Neural crest cell (in vitro differentiated cells): ENCODE measurements at regions not wholly inside any gene's neighbourhood (a gene's known extent, or its start where the extent isn't known, plus 50 kb on each side); places are given as distances from the start of the nearest gene placed in this dataset.

Experiments used
- DNase-seq: peaks from one replicate; pipeline ENCODE4 v3.0.0; 2021; ENCODE audit warnings: low read depth, mixed read lengths, low spot score
- H3K27ac Mint-ChIP-seq: one replicate; pipeline ENCODE4 v1.8.0; 2021; ENCODE audit warnings: mild to moderate bottlenecking, mixed read lengths; ENCODE audit not compliant: unreplicated experiment
- H3K27me3 Mint-ChIP-seq: 2 replicates; pipeline ENCODE4 v1.8.0; 2021; ENCODE audit warnings: low read depth, mild to moderate bottlenecking, mixed read lengths
- H3K36me3 Mint-ChIP-seq: 2 replicates; pipeline ENCODE4 v1.8.0; 2021; ENCODE audit warnings: low read depth, mild to moderate bottlenecking, mixed read lengths
- H3K4me1 Mint-ChIP-seq: 2 replicates; pipeline ENCODE4 v1.8.0; 2021; ENCODE audit warnings: mixed read lengths
- H3K4me3 Mint-ChIP-seq: one replicate; pipeline ENCODE4 v1.8.0; 2021; ENCODE audit warnings: mild to moderate bottlenecking, mixed read lengths
- H3K9me3 Mint-ChIP-seq: 2 replicates; pipeline ENCODE4 v1.8.0; 2021; ENCODE audit warnings: mixed read lengths
- CTCF ChIP-seq: fragments of 200-600 bp; sonication (generic); conservative IDR thresholded peaks from 2 replicates; pipeline ENCODE4 v1.5.0; 2021; ENCODE audit warnings: antibody characterized with exemption, mild to moderate bottlenecking

DNA sequence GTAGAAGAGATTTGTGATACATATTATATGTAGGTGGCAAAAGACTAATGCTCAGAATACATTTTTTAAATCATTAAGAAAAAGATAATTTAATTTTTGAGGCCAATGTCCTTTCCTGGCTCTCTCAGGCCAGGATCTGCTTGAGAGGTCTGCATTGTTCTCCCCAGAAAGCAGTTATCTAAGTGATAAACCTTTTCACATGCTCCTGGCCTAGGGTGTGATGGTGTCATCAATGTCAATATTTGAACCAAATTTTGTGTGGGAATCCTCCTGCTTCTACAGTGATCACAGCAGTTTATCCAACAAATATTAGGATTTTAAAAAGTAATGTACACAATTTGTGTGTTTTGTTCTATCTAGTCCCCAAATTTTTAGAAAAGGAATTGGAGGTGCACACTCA lies 166.6 kb downstream of the DIRAS2 start:
- no peak for DNase-seq
- TF ChIP-seq CTCF: no peak
- no peak overlapping the region for H3K27ac Mint-ChIP-seq
- H3K4me3 Mint-ChIP-seq: no peak overlapping the region
- H3K36me3 Mint-ChIP-seq: no peaks in the 10 kb centered on the region
- H3K4me1 Mint-ChIP-seq: no peaks in the 10 kb centered on the region
- H3K27me3 Mint-ChIP-seq: no peaks in the 10 kb centered on the region
- no peaks in the 10 kb centered on the region for H3K9me3 Mint-ChIP-seq

DNA sequence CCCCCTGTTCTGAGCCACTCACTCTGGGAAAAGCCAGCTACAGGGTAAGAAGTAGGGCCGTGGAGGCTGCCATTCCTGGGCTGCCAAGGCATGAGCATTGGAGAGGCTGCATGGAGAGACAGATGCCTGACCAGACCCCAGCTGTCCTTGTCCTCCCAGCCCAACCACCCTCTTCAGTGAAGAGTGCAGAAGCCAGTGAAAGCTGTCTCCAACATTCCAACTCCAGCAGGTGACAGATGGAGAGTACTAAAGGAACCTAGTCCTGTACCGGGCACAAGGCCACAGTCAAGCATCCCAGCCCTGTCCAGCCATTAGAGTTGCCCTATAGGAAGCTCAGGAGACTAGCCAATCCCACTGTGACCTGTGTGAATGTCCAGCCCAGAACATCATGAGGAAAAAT lies 165.1 kb downstream of the DIRAS2 start:
- no peak for TF ChIP-seq CTCF
- no peak overlapping the region for H3K4me3 Mint-ChIP-seq
- no peak for DNase-seq
- no peaks in the 10 kb centered on the region for H3K27me3 Mint-ChIP-seq
- H3K36me3 Mint-ChIP-seq: no peaks in the 10 kb centered on the region
- peak overlapping the region; percentile 30 for H3K27ac Mint-ChIP-seq
- H3K4me1 Mint-ChIP-seq: no peaks in the 10 kb centered on the region
- H3K9me3 Mint-ChIP-seq: no peaks in the 10 kb centered on the region

GRCh38 chr9:90478821-90479220 lies 163.8 kb downstream of the DIRAS2 start:
- no peak overlapping the region for H3K4me3 Mint-ChIP-seq
- H3K27me3 Mint-ChIP-seq: no peaks in the 10 kb centered on the region
- H3K36me3 Mint-ChIP-seq: no peaks in the 10 kb centered on the region
- TF ChIP-seq CTCF: no peak
- DNase-seq: no peak
- H3K27ac Mint-ChIP-seq: no peak overlapping the region
- H3K9me3 Mint-ChIP-seq: no peaks in the 10 kb centered on the region
- no peaks in the 10 kb centered on the region for H3K4me1 Mint-ChIP-seq

- H3K36me3 Mint-ChIP-seq: peaks cover 4% of the 10 kb centered on the region
- H3K4me3 Mint-ChIP-seq: no peak overlapping the region
- no peak overlapping the region for H3K27ac Mint-ChIP-seq
- DNase-seq: no peak
- peaks cover 7% of the 10 kb centered on the region for H3K9me3 Mint-ChIP-seq
- no peak for TF ChIP-seq CTCF
- no peaks in the 10 kb centered on the region for H3K4me1 Mint-ChIP-seq
- H3K27me3 Mint-ChIP-seq: no peaks in the 10 kb centered on the region
Measured at GRCh38 chr9:90485028-90485427, 157.6 kb downstream of the DIRAS2 start.

DNA sequence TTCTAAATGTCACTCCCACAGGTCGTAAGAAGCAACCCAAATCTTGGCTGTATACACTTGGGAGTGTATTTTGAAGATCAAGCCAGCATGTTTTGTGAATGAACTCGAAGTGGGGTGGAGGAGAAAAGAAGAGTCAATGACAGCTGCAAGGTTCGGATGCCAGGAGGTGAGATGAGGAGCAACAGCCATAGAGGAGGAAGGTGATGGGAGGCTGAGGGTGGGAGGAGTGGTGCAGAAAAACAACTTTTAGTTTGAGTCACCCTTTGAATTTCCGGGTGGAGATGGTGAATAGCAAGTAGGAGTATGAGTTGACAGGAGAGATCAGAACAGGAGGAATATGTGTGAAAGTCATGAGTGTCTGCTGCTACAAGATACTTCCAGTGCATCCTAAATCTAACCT lies 153.6 kb downstream of the DIRAS2 start:
- Mint-ChIP-seq H3K9me3 (peaks cover 7% of the 10 kb centered on the region), H3K4me1 (no peaks in the 10 kb centered on the region), H3K27me3 (no peaks in the 10 kb centered on the region), H3K36me3 (peaks cover 4% of the 10 kb centered on the region), H3K4me3 (no peak overlapping the region), H3K27ac (no peak overlapping the region)
- TF ChIP-seq CTCF: no peak
- no peak for DNase-seq

GRCh38 chr9:90499761-90500160 lies 142.9 kb downstream of the DIRAS2 start:
- no peaks in the 10 kb centered on the region for H3K27me3 Mint-ChIP-seq
- H3K9me3 Mint-ChIP-seq: peaks cover 12% of the 10 kb centered on the region
- H3K27ac Mint-ChIP-seq: no peak overlapping the region
- peaks cover 8% of the 10 kb centered on the region for H3K4me1 Mint-ChIP-seq
- no peak for TF ChIP-seq CTCF
- no peaks in the 10 kb centered on the region for H3K36me3 Mint-ChIP-seq
- no peak for DNase-seq
- H3K4me3 Mint-ChIP-seq: no peak overlapping the region
